ENCODE measurements at regions not wholly inside any gene's neighbourhood (a gene's known extent, or its start where the extent isn't known, plus 50 kb on each side); places are given as distances from the start of the nearest gene placed in this dataset.

GRCh38 chr18:61950371-61950770 is 57.6 kb upstream of the RNF152 start:
- Histone ChIP-seq H3K9me3 (peaks cover 7% of the 10 kb centered on the region), H3K36me3 (no peaks in the 10 kb centered on the region), H3K4me2 (no peak overlapping the region), H4K20me1 (no peaks in the 10 kb centered on the region), H3K9ac (no peak overlapping the region), H3K27me3 (no peaks in the 10 kb centered on the region), H3K4me3 (no peak overlapping the region), H3K4me1 (peaks cover 20% of the 10 kb centered on the region), H3K27ac (no peak overlapping the region)
- TF ChIP-seq Cebpa-rat (IDR thresholded peaks at IDR 0.05) = no peak

- no peaks in the 10 kb centered on the region for H3K27me3 ChIP-seq
- peaks cover 7% of the 10 kb centered on the region for H3K9me3 ChIP-seq
- H4K20me1 ChIP-seq = no peaks in the 10 kb centered on the region
- no peak overlapping the region for H3K27ac ChIP-seq
- peaks cover 17% of the 10 kb centered on the region for H3K4me1 ChIP-seq
- H3K9ac ChIP-seq = no peak overlapping the region
- no peak overlapping the region for H3K4me3 ChIP-seq
- TF ChIP-seq Cebpa-rat (IDR thresholded peaks at IDR 0.05) = no peak
- H3K4me2 ChIP-seq = no peak overlapping the region
- no peaks in the 10 kb centered on the region for H3K36me3 ChIP-seq
Measured at GRCh38 chr18:61949946-61950345, 57.1 kb upstream of the RNF152 start.

GRCh38 chr18:61948846-61949438 is 56.1 kb upstream of the RNF152 start:
- H3K9me3 ChIP-seq = no peaks in the 10 kb centered on the region
- TF ChIP-seq Cebpa-rat (IDR thresholded peaks at IDR 0.05) = no peak
- no peaks in the 10 kb centered on the region for H3K36me3 ChIP-seq
- H3K27me3 ChIP-seq = no peaks in the 10 kb centered on the region
- no peaks in the 10 kb centered on the region for H4K20me1 ChIP-seq
- no peak overlapping the region for H3K4me3 ChIP-seq
- 0 out of 2 replicates have a peak overlapping the region, but pooled peaks have one; percentile 47 for H3K4me2 ChIP-seq
- H3K4me1 ChIP-seq = peaks cover 13% of the 10 kb centered on the region
- H3K27ac ChIP-seq = no peak overlapping the region
- H3K9ac ChIP-seq = no peak overlapping the region

GRCh38 chr18:61948281-61948741 is 55.5 kb upstream of the RNF152 start:
- no peak overlapping the region for H3K27ac ChIP-seq
- no peak overlapping the region for H3K4me3 ChIP-seq
- H3K9ac ChIP-seq = no peak overlapping the region
- H3K27me3 ChIP-seq = no peaks in the 10 kb centered on the region
- no peak for TF ChIP-seq Cebpa-rat (IDR thresholded peaks at IDR 0.05)
- no peaks in the 10 kb centered on the region for H3K9me3 ChIP-seq
- H3K36me3 ChIP-seq = no peaks in the 10 kb centered on the region
- no peaks in the 10 kb centered on the region for H4K20me1 ChIP-seq
- H3K4me2 ChIP-seq = peak overlapping the region; percentile 47
- peaks cover 13% of the 10 kb centered on the region for H3K4me1 ChIP-seq

- no peak overlapping the region for H3K4me2 ChIP-seq
- no peak for TF ChIP-seq Cebpa-rat (IDR thresholded peaks at IDR 0.05)
- H3K9me3 ChIP-seq = no peaks in the 10 kb centered on the region
- H3K27ac ChIP-seq = no peak overlapping the region
- H4K20me1 ChIP-seq = no peaks in the 10 kb centered on the region
- H3K36me3 ChIP-seq = no peaks in the 10 kb centered on the region
- H3K4me3 ChIP-seq = no peak overlapping the region
- H3K9ac ChIP-seq = no peak overlapping the region
- peaks cover 19% of the 10 kb centered on the region for H3K4me1 ChIP-seq
- no peaks in the 10 kb centered on the region for H3K27me3 ChIP-seq
Measured at GRCh38 chr18:61946449-61946848, 53.6 kb upstream of the RNF152 start.

- TF ChIP-seq Cebpa-rat (IDR thresholded peaks at IDR 0.05) = no peak
- no peak overlapping the region for H3K9ac ChIP-seq
- no peak overlapping the region for H3K4me2 ChIP-seq
- H3K27ac ChIP-seq = no peak overlapping the region
- no peaks in the 10 kb centered on the region for H4K20me1 ChIP-seq
- H3K36me3 ChIP-seq = no peaks in the 10 kb centered on the region
- H3K4me3 ChIP-seq = no peak overlapping the region
- peaks cover 13% of the 10 kb centered on the region for H3K4me1 ChIP-seq
- no peaks in the 10 kb centered on the region for H3K27me3 ChIP-seq
- H3K9me3 ChIP-seq = peaks cover 7% of the 10 kb centered on the region; the same call in 1 of the 2 replicates
Measured at GRCh38 chr18:61943175-61943964, 50.6 kb upstream of the RNF152 start.

Measured in BLaER1 (cell line).